DOHH2 (cell line): ENCODE measurements at regions not wholly inside any gene's neighbourhood (a gene's known extent, or its start where the extent isn't known, plus 50 kb on each side); places are given as distances from the start of the nearest gene placed in this dataset.
A peak's percentile ranks its signal among the peaks of the same experiment; 100 is the strongest.

ENCODE experiments used
- H3F3A ChIP-seq: fragments of 200-600 bp; sonication (generic), shearing (Covaris generic); 2 replicates; pipeline ENCODE4 v1.6.0; 2016; ENCODE audit warnings: antibody characterized with exemption, mild to moderate bottlenecking; ENCODE audit not compliant: control insufficient read depth, insufficient read depth
- H3K27ac ChIP-seq: fragments of 200-600 bp; sonication (generic); 2 replicates; pipeline ENCODE4 v1.5.1; 2014; ENCODE audit warnings: low read depth, mild to moderate bottlenecking, low read length, moderate library complexity
- H3K27me3 ChIP-seq: fragments of 200-600 bp; sonication (generic); 2 replicates; pipeline ENCODE4 v1.6.1; 2014; ENCODE audit warnings: mild to moderate bottlenecking, low read length, mixed read lengths; ENCODE audit not compliant: control insufficient read depth
- H3K36me3 ChIP-seq: fragments of 200-600 bp; sonication (generic); 2 replicates; pipeline ENCODE4 v1.6.1; 2014; ENCODE audit warnings: mild to moderate bottlenecking, low read length, moderate library complexity, mixed read lengths; ENCODE audit not compliant: control insufficient read depth
- H3K4me1 ChIP-seq: fragments of 200-600 bp; sonication (generic); 2 replicates; pipeline ENCODE4 v1.6.1; 2014; ENCODE audit warnings: mild to moderate bottlenecking, low read length, mixed read lengths; ENCODE audit not compliant: control insufficient read depth
- H3K4me2 ChIP-seq: fragments of 200-600 bp; sonication (generic); 2 replicates; pipeline ENCODE4 v1.6.0; 2014; ENCODE audit warnings: mild to moderate bottlenecking, low read length, moderate library complexity
- H3K4me3 ChIP-seq: fragments of 200-600 bp; sonication (generic); 2 replicates; pipeline ENCODE4 v1.5.1; 2014; ENCODE audit warnings: mild to moderate bottlenecking, low read length, mixed read lengths
- H3K79me2 ChIP-seq: fragments of 200-600 bp; sonication (generic); 2 replicates; pipeline ENCODE4 v1.6.1; 2014; ENCODE audit warnings: mild to moderate bottlenecking, low read length, mixed read lengths; ENCODE audit not compliant: control insufficient read depth
- H3K9me2 ChIP-seq: fragments of 200-600 bp; sonication (generic); replicated peaks from 2 replicates; pipeline ENCODE4 v1.6.1; 2014; ENCODE audit warnings: mild to moderate bottlenecking, low read length, mixed read lengths; ENCODE audit not compliant: control insufficient read depth
- H3K9me3 ChIP-seq: fragments of 200-600 bp; sonication (generic); 2 replicates; pipeline ENCODE4 v1.6.1; 2014; ENCODE audit warnings: antibody characterized with exemption, low read length, mixed read lengths; ENCODE audit not compliant: control insufficient read depth, insufficient read depth
- H4K20me1 ChIP-seq: fragments of 200-600 bp; sonication (generic); 2 replicates; pipeline ENCODE4 v1.6.0; 2014; ENCODE audit warnings: low read depth, mild to moderate bottlenecking, antibody characterized with exemption, low read length, moderate library complexity; ENCODE audit not compliant: control insufficient read depth, insufficient read depth
- CTCF ChIP-seq: fragments of 200-600 bp; sonication (generic); IDR thresholded peaks from one replicate; pipeline ENCODE4 v1.5.1; 2014; ENCODE audit warnings: antibody characterized with exemption, mild to moderate bottlenecking, low read depth, low read length; ENCODE audit not compliant: poor library complexity, severe bottlenecking
- EZH2phosphoT487 ChIP-seq: fragments of 200-600 bp; sonication (generic); IDR thresholded peaks from 2 replicates; pipeline ENCODE4 v1.6.1; 2017; ENCODE audit warnings: borderline replicate concordance, mild to moderate bottlenecking, antibody characterized with exemption, low read length, moderate library complexity, mixed read lengths

DNA sequence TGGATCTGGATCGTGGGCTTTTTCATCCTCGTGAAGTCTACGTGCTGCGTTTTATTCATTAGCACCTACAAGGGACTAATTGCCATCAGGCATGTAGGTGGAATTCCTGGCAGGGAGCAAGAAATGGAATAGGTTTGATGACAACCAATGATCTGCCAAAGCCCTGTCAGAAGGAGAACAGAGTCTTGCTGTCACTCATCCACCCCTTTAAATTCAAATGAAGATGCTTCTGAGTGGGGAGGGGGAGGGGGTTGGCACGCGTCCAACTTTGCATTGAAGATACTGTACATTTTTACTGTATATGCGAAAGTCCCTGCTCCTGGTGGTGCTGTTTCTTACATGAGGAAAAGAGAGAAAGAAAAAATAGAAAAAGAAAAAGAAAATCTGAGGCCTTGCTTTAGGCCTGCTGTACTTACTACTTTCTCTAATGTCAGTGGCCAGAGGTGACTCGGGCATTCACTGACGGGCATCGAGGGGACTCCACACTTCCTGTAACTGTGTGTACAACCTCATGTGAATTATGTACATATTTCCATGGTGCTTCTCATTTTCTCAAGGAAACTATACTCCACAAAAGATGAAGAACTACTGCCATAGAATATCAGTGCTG lies 569.1 kb downstream of the INHBA start:
- H3K27me3 ChIP-seq: no peaks in the 10 kb centered on the region
- H3K4me2 ChIP-seq: peak overlapping the region; percentile 42
- no peaks in the 10 kb centered on the region for H3K9me2 ChIP-seq
- peak overlapping the region; percentile 19 for H3K4me3 ChIP-seq
- H3F3A ChIP-seq: no peaks in the 10 kb centered on the region
- H4K20me1 ChIP-seq: no peaks in the 10 kb centered on the region
- H3K4me1 ChIP-seq: peaks cover 48% of the 10 kb centered on the region
- H3K27ac ChIP-seq: peak overlapping the region; percentile 31
- TF ChIP-seq CTCF (no peak), EZH2phosphoT487 (no peak)
- no peaks in the 10 kb centered on the region for H3K79me2 ChIP-seq
- H3K9me3 ChIP-seq: no peaks in the 10 kb centered on the region
- no peaks in the 10 kb centered on the region for H3K36me3 ChIP-seq

DNA sequence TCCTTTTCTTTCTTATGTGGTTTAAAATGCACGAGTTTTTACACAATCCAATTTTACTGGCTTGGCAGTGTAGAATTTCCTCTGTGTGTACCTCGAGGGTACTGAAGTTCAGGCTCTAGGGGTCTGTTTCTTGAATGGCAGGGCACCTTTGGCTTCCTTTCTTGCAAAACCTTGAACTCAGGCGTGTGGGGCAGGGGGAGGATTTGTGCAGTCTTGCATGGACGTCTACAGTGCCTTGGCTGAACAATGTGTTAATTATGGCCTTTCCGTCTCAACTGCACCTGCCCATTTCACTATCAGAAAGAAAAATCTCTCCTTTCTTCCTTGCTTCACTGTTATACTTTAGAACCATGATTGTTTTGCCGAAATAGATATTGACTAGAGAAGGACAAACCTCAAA lies 570.9 kb downstream of the INHBA start:
- H3K27me3 ChIP-seq: no peaks in the 10 kb centered on the region
- H3K9me3 ChIP-seq: no peaks in the 10 kb centered on the region
- peaks cover 48% of the 10 kb centered on the region for H3K4me1 ChIP-seq
- H3K27ac ChIP-seq: peak overlapping the region; percentile 16
- H3K9me2 ChIP-seq: no peaks in the 10 kb centered on the region
- no peaks in the 10 kb centered on the region for H4K20me1 ChIP-seq
- no peaks in the 10 kb centered on the region for H3K36me3 ChIP-seq
- no peaks in the 10 kb centered on the region for H3K79me2 ChIP-seq
- TF ChIP-seq CTCF (no peak), EZH2phosphoT487 (no peak)
- peak overlapping the region; percentile 57 for H3K4me2 ChIP-seq
- H3K4me3 ChIP-seq: peak overlapping the region; percentile 31
- no peaks in the 10 kb centered on the region for H3F3A ChIP-seq

DNA sequence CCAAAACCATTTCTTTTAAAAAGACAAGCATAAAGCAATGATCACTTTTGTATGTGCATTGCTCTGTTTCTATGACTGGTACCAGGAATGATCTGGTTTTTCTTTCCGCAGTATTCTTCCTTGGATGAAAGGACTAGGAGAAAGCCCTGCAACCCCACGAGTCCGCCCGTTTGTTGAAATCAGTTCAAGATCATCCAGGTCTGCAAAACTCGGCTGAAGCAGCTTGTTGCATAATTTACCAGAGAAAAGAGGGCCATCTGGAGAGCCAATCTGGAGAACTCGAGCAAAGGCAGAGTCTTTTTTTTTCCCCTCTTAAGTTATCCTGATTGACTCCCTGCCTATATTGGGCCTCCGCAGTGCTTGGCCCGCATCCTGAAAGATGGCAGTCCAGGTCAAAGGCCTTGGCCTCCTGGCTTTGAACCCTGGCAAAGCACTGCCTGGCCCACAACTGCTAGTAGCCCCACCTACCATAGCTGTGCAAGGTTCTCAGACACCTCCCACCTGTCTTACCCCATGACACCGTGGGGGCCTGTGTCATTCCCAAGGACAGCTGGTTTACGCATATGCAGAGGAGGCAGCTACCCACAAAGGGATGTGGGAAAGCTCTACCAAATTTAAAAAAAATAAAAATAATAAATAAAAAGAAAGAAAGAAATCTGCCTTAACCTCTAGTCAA lies 572.2 kb downstream of the INHBA start:
- H3F3A ChIP-seq: no peaks in the 10 kb centered on the region
- no peaks in the 10 kb centered on the region for H3K36me3 ChIP-seq
- no peaks in the 10 kb centered on the region for H4K20me1 ChIP-seq
- TF ChIP-seq EZH2phosphoT487 (no peak), CTCF (no peak)
- peaks cover 48% of the 10 kb centered on the region for H3K4me1 ChIP-seq
- no peaks in the 10 kb centered on the region for H3K9me3 ChIP-seq
- no peaks in the 10 kb centered on the region for H3K27me3 ChIP-seq
- H3K9me2 ChIP-seq: no peaks in the 10 kb centered on the region
- H3K79me2 ChIP-seq: no peaks in the 10 kb centered on the region
- H3K4me2 ChIP-seq: no peak overlapping the region
- H3K27ac ChIP-seq: no peak overlapping the region
- no peak overlapping the region for H3K4me3 ChIP-seq
